Right renal pelvis (tissue), 4 donors: ENCODE measurements at regions not wholly inside any gene's neighbourhood (a gene's known extent, or its start where the extent isn't known, plus 50 kb on each side); places are given as distances from the start of the nearest gene placed in this dataset.

Experiments used
- DNase-seq, 4 donors: peaks; one replicate each; pipeline ENCODE4 v3.0.0-alpha.2; 2013; ENCODE audit warnings: low read depth in 4 of 4, low spot score in 3 of 4, missing footprints in 1 of 4

GRCh38 chr1:29586991-29587745 is 350.8 kb downstream of the PTPRU start:
- no peak for DNase-seq

GRCh38 chr1:29586215-29586614 is 349.9 kb downstream of the PTPRU start:
- DNase-seq = no peak

- DNase-seq = no peak
These were observed 349.3 kb downstream of the PTPRU start for GRCh38 chr1:29585656-29586055.

- no peak for DNase-seq
These were observed 348.9 kb downstream of the PTPRU start for GRCh38 chr1:29585201-29585600.

GRCh38 chr1:29584776-29585175 is 348.5 kb downstream of the PTPRU start:
- peak in 2 of 4 donors; percentile 1 to 3 for DNase-seq

- no peak for DNase-seq
These were observed 348.0 kb downstream of the PTPRU start for GRCh38 chr1:29584362-29584761.

- no peak for DNase-seq
These were observed 347.4 kb downstream of the PTPRU start for GRCh38 chr1:29583727-29584126.

- DNase-seq = no peak
These were observed 344.9 kb downstream of the PTPRU start for GRCh38 chr1:29581256-29581655.

GRCh38 chr1:29579821-29580425 is 343.6 kb downstream of the PTPRU start:
- DNase-seq = no peak

GRCh38 chr1:29577512-29577911 is 341.2 kb downstream of the PTPRU start:
- DNase-seq = no peak

- DNase-seq = no peak
These were observed 340.2 kb downstream of the PTPRU start for GRCh38 chr1:29576510-29576909.

GRCh38 chr1:29575826-29576225 is 339.5 kb downstream of the PTPRU start:
- DNase-seq = no peak

GRCh38 chr1:29575277-29575676 is 339.0 kb downstream of the PTPRU start:
- no peak for DNase-seq

- no peak for DNase-seq
These were observed 338.5 kb downstream of the PTPRU start for GRCh38 chr1:29574871-29575270.

GRCh38 chr1:29569971-29570634 is 333.8 kb downstream of the PTPRU start:
- DNase-seq = no peak

- DNase-seq = no peak
These were observed 330.9 kb downstream of the PTPRU start for GRCh38 chr1:29567257-29567656.

- no peak for DNase-seq
These were observed 329.2 kb downstream of the PTPRU start for GRCh38 chr1:29565490-29565889.

- DNase-seq = no peak
These were observed 327.2 kb downstream of the PTPRU start for GRCh38 chr1:29563571-29563970.

GRCh38 chr1:29563092-29563491 is 326.8 kb downstream of the PTPRU start:
- DNase-seq = no peak

GRCh38 chr1:29559056-29559455 is 322.7 kb downstream of the PTPRU start:
- DNase-seq = no peak

- no peak for DNase-seq
These were observed 321.6 kb downstream of the PTPRU start for GRCh38 chr1:29557701-29558600.
